Mesenchymal stem cell (in vitro differentiated cells and primary cell): ENCODE measurements at regions not wholly inside any gene's neighbourhood (a gene's known extent, or its start where the extent isn't known, plus 50 kb on each side); places are given as distances from the start of the nearest gene placed in this dataset.

Experiments used
- DNase-seq: peaks from one replicate; pipeline ENCODE4 v3.0.0-alpha.2; 2013
- H2AFZ ChIP-seq: one replicate; pipeline ENCODE4 v1.6.1; 2013; ENCODE audit warnings: low read depth, mild to moderate bottlenecking, control low read depth, inconsistent platforms, low read length, moderate library complexity
- H2AK5ac ChIP-seq: 2 replicates; pipeline ENCODE4 v1.6.1; 2013; ENCODE audit warnings: low read length, moderate library complexity, mild to moderate bottlenecking, inconsistent platforms; ENCODE audit not compliant: severe bottlenecking
- H2BK120ac ChIP-seq: one replicate; pipeline ENCODE4 v1.6.1; 2013; ENCODE audit warnings: low read depth, mild to moderate bottlenecking, inconsistent platforms, low read length, moderate library complexity
- H2BK12ac ChIP-seq, 2 experiments: one replicate each; pipeline ENCODE4 v1.6.1; 2013; ENCODE audit warnings: inconsistent platforms in 2 of 2, low read length in 2 of 2, mild to moderate bottlenecking in 2 of 2, moderate library complexity in 2 of 2, control low read depth in 1 of 2
- H2BK15ac ChIP-seq: one replicate; pipeline ENCODE4 v1.6.1; 2013; ENCODE audit warnings: mild to moderate bottlenecking, low read depth, inconsistent platforms; ENCODE audit not compliant: poor library complexity, severe bottlenecking
- H2BK5ac ChIP-seq: 2 replicates; pipeline ENCODE4 v1.6.1; 2013; ENCODE audit warnings: low read depth, mild to moderate bottlenecking, low read length, control low read depth, inconsistent platforms; ENCODE audit not compliant: poor library complexity, severe bottlenecking
- H3K14ac ChIP-seq, 2 experiments: one replicate each; pipeline ENCODE4 v1.6.1; 2013; ENCODE audit warnings: inconsistent platforms in 2 of 2, low read length in 2 of 2, control low read depth in 1 of 2, mild to moderate bottlenecking in 1 of 2, moderate library complexity in 1 of 2
- H3K18ac ChIP-seq, 2 experiments: one replicate each; pipeline ENCODE4 v1.6.1; 2013; ENCODE audit warnings: inconsistent platforms in 2 of 2, low read length in 2 of 2, control low read depth in 1 of 2, low read depth in 1 of 2, mild to moderate bottlenecking in 1 of 2
- H3K23ac ChIP-seq, 2 experiments: one replicate each; pipeline ENCODE4 v1.6.1; 2013; ENCODE audit warnings: inconsistent platforms in 2 of 2, low read length in 2 of 2, mild to moderate bottlenecking in 2 of 2, moderate library complexity in 2 of 2, control low read depth in 1 of 2
- H3K27ac ChIP-seq: 2 replicates; pipeline ENCODE4 v1.5.1; 2013; ENCODE audit warnings: mild to moderate bottlenecking, moderate library complexity, low read length, control low read depth, inconsistent platforms; ENCODE audit not compliant: poor library complexity, severe bottlenecking
- H3K27me3 ChIP-seq, 2 experiments: 2 replicates each; pipeline versions ENCODE4 v1.6.1 to v1.7.0; 2013; ENCODE audit warnings: low read length in 2 of 2, mild to moderate bottlenecking in 2 of 2, moderate library complexity in 2 of 2, control low read depth in 1 of 2, inconsistent platforms in 1 of 2; ENCODE audit not compliant: control insufficient read depth in 1 of 2, insufficient read depth in 1 of 2
- H3K36me3 ChIP-seq, 2 experiments: 2 replicates each; pipeline versions ENCODE4 v1.6.1 to v1.7.0; 2013; ENCODE audit warnings: low read length in 2 of 2, control low read depth in 1 of 2, inconsistent platforms in 1 of 2, low read depth in 1 of 2, mild to moderate bottlenecking in 1 of 2; ENCODE audit not compliant: insufficient read depth in 2 of 2, control insufficient read depth in 1 of 2
- H3K4ac ChIP-seq, 2 experiments: one replicate each; pipeline ENCODE4 v1.6.1; 2013; ENCODE audit warnings: inconsistent platforms in 2 of 2, low read length in 2 of 2, mild to moderate bottlenecking in 2 of 2, moderate library complexity in 2 of 2, control low read depth in 1 of 2, low read depth in 1 of 2
- H3K4me1 ChIP-seq: 2 replicates; pipeline ENCODE4 v1.6.1; 2013; ENCODE audit warnings: low read depth, low read length, control low read depth; ENCODE audit not compliant: control insufficient read depth, insufficient read depth
- H3K4me2 ChIP-seq: 2 replicates; pipeline ENCODE4 v1.6.1; 2013; ENCODE audit warnings: low read length, mild to moderate bottlenecking, inconsistent platforms; ENCODE audit not compliant: poor library complexity, severe bottlenecking
- H3K4me3 ChIP-seq, 2 experiments: 2 replicates each; pipeline versions ENCODE4 v1.5.1 to v1.7.0; 2013; ENCODE audit warnings: low read length in 2 of 2, mild to moderate bottlenecking in 2 of 2, control low read depth in 1 of 2, low read depth in 1 of 2; ENCODE audit not compliant: insufficient read depth in 1 of 2
- H3K79me1 ChIP-seq: replicated peaks from 2 replicates; pipeline ENCODE4 v1.6.1; 2013; ENCODE audit warnings: mild to moderate bottlenecking, control low read depth, low read length, inconsistent platforms; ENCODE audit not compliant: poor library complexity, severe bottlenecking
- H3K9ac ChIP-seq: 2 replicates; pipeline ENCODE4 v1.7.0; 2013; ENCODE audit warnings: mild to moderate bottlenecking, low read length, moderate library complexity
- H3K9me3 ChIP-seq: 2 replicates; pipeline ENCODE4 v1.7.0; 2013; ENCODE audit warnings: mild to moderate bottlenecking, low read length; ENCODE audit not compliant: control insufficient read depth
- H4K8ac ChIP-seq: one replicate; pipeline ENCODE4 v1.6.1; 2013; ENCODE audit warnings: inconsistent platforms, mild to moderate bottlenecking, low read length, moderate library complexity
- H4K91ac ChIP-seq: one replicate; pipeline ENCODE4 v1.6.1; 2013; ENCODE audit warnings: mild to moderate bottlenecking, low read length, inconsistent platforms
- WGBS: methylation state at CpG from one replicate; pipeline ENCODE4 v1.1.7; 2013; ENCODE audit warnings: mixed read lengths; 5-methylcytosine and 5-hydroxymethylcytosine counted together

- Histone ChIP-seq H3K79me1 (no peaks in the 10 kb centered on the region), H3K4me3 (no peak overlapping the region), H3K14ac (no peak overlapping the region), H4K91ac (no peak overlapping the region), H2BK12ac (no peak overlapping the region), H2AFZ (no peak overlapping the region), H3K18ac (no peak overlapping the region), H3K36me3 (no peaks in the 10 kb centered on the region), H2AK5ac (no peak overlapping the region), H3K4ac (no peak overlapping the region), H2BK120ac (no peak overlapping the region), H3K9me3 (no peaks in the 10 kb centered on the region), H3K9ac (no peak overlapping the region), H4K8ac (no peak overlapping the region), H3K23ac (no peak overlapping the region), H3K4me1 (no peaks in the 10 kb centered on the region), H3K27ac (no peak overlapping the region), H2BK15ac (no peak overlapping the region), H3K4me2 (no peak overlapping the region), H2BK5ac (no peak overlapping the region), H3K27me3 (no peaks in the 10 kb centered on the region)
- DNase-seq: no peak
Observed at GRCh38 chr12:90841336-90841735, 113.6 kb downstream of the CCER1 start.

DNA sequence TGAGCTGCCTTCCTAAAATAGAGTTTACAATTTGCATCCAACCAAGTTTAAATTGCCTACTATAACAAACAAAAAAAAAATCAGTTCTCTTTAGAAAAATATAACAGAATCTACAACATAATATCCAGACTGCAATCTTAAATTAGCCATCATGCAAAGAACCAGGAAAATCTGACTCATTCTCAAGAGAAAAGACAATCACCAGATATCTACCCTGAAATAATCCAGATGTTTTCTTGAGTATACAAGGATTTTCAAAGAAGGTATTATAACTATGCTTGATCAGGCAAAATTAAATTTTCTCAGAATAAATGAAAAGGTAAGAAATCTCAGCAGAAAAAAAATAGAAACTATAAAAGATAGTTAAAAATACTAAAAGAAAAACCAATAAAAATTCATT is 115.6 kb downstream of the CCER1 start:
- no peaks in the 10 kb centered on the region for H3K79me1 ChIP-seq
- no peak overlapping the region for H2BK12ac ChIP-seq
- H3K4me1 ChIP-seq: no peaks in the 10 kb centered on the region
- H3K27ac ChIP-seq: no peak overlapping the region
- H2BK120ac ChIP-seq: no peak overlapping the region
- H2AK5ac ChIP-seq: no peak overlapping the region
- H3K36me3 ChIP-seq: no peaks in the 10 kb centered on the region
- no peak overlapping the region for H3K4me3 ChIP-seq
- no peak overlapping the region for H3K14ac ChIP-seq
- no peak overlapping the region for H3K4ac ChIP-seq
- H3K9ac ChIP-seq: no peak overlapping the region
- peak; percentile 50 for DNase-seq
- H4K91ac ChIP-seq: no peak overlapping the region
- no peak overlapping the region for H3K4me2 ChIP-seq
- no peak overlapping the region for H3K18ac ChIP-seq
- no peak overlapping the region for H2BK15ac ChIP-seq
- H2BK5ac ChIP-seq: no peak overlapping the region
- no peak overlapping the region for H4K8ac ChIP-seq
- H3K9me3 ChIP-seq: no peaks in the 10 kb centered on the region
- H3K27me3 ChIP-seq: no peaks in the 10 kb centered on the region
- H3K23ac ChIP-seq: no peak overlapping the region
- no peak overlapping the region for H2AFZ ChIP-seq

DNA sequence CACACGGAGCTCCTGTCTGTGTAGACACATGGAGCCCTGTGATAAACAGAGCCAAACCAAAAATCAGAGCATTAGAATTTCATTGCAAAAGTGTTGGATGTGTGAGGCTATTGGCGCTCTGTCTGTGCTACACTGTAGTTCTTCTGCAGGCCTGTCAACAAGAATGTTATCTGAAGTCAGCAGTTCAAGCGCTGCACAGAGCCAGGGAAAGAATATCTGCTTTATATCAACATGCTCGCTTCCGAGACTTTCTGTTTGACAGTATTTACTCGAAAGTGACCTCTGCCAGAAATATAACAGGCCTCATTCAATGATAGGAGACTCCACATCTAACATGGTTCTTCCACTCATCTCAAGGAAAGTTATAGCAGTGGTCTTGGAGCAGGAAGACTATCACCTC is 118.3 kb downstream of the CCER1 start:
- peak; percentile 77 for DNase-seq
- no peak overlapping the region for H3K4me3 ChIP-seq
- no peak overlapping the region for H2BK12ac ChIP-seq
- no peaks in the 10 kb centered on the region for H3K9me3 ChIP-seq
- no peak overlapping the region for H2AFZ ChIP-seq
- no peak overlapping the region for H3K4ac ChIP-seq
- H3K4me1 ChIP-seq: no peaks in the 10 kb centered on the region
- H3K4me2 ChIP-seq: no peak overlapping the region
- H3K79me1 ChIP-seq: no peaks in the 10 kb centered on the region
- no peak overlapping the region for H3K23ac ChIP-seq
- H2BK5ac ChIP-seq: no peak overlapping the region
- H4K91ac ChIP-seq: no peak overlapping the region
- WGBS: 5% methylated on average over 6 of the region's 6 CpGs
- no peak overlapping the region for H2BK15ac ChIP-seq
- H2BK120ac ChIP-seq: no peak overlapping the region
- no peak overlapping the region for H3K14ac ChIP-seq
- H4K8ac ChIP-seq: no peak overlapping the region
- H3K9ac ChIP-seq: no peak overlapping the region
- no peaks in the 10 kb centered on the region for H3K36me3 ChIP-seq
- H3K27me3 ChIP-seq: no peaks in the 10 kb centered on the region
- no peak overlapping the region for H2AK5ac ChIP-seq
- no peak overlapping the region for H3K18ac ChIP-seq
- no peak overlapping the region for H3K27ac ChIP-seq

GRCh38 chr12:90833228-90833627 is 121.7 kb downstream of the CCER1 start:
- Histone ChIP-seq H2BK5ac (no peak overlapping the region), H3K4me1 (no peaks in the 10 kb centered on the region), H3K14ac (no peak overlapping the region), H3K23ac (no peak overlapping the region), H3K27me3 (no peaks in the 10 kb centered on the region), H2AK5ac (no peak overlapping the region), H2BK15ac (no peak overlapping the region), H4K8ac (no peak overlapping the region), H3K4me3 (no peak overlapping the region), H2BK120ac (no peak overlapping the region), H2AFZ (no peak overlapping the region), H3K27ac (no peak overlapping the region), H3K18ac (no peak overlapping the region), H3K4me2 (no peak overlapping the region), H3K36me3 (no peaks in the 10 kb centered on the region), H4K91ac (no peak overlapping the region), H3K79me1 (no peaks in the 10 kb centered on the region), H3K9ac (no peak overlapping the region), H3K4ac (no peak overlapping the region), H2BK12ac (no peak overlapping the region), H3K9me3 (no peaks in the 10 kb centered on the region)
- 25% methylated on average over 2 of the region's 2 CpGs for WGBS
- DNase-seq: no peak
